22Rv1 (cell line): ENCODE measurements at regions not wholly inside any gene's neighbourhood (a gene's known extent, or its start where the extent isn't known, plus 50 kb on each side); places are given as distances from the start of the nearest gene placed in this dataset.

Experiments
- CTCF ChIP-seq: fragments of 450-650 bp; IDR thresholded peaks from 2 replicates; pipeline ENCODE4 v1.5.1; 2017; ENCODE audit warnings: mild to moderate bottlenecking
- ZFX ChIP-seq: fragments of 450-650 bp; IDR thresholded peaks from 2 replicates; pipeline ENCODE4 v1.6.1; 2017; ENCODE audit warnings: antibody characterized with exemption, borderline replicate concordance

GRCh38 chr19:29021232-29021916 is 191.6 kb downstream of the UQCRFS1 start:
- TF ChIP-seq CTCF, result no peak
- no peak for TF ChIP-seq ZFX
